ENCODE measurements at regions not wholly inside any gene's neighbourhood (a gene's known extent, or its start where the extent isn't known, plus 50 kb on each side); places are given as distances from the start of the nearest gene placed in this dataset.
"Not testable (repeated sequence)": the region's sequence is repeated elsewhere in the genome, so short reads cannot be mapped to it uniquely, and the experiment has no call there.

DNA sequence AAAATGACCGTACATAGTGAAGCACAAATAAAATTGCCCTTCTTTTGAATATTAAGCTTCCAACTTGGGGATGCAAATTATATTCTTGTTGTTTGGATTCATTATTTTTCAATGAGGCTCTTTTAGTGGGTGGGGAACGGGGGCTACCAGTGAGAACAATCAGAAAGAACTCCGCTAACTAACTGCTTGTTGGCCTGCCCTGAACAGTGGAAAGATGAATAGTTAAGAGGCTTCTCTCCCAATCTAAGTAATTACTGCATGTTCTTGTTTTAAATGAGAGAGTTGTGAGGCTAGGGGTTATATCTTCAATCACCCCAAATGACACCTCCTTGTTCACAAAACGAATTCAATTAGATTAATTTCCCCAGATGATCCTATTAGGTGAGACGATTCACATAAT lies 322.0 kb downstream of the FAT3 start:
- no peak for DNase-seq

- DNase-seq, result no peak
Observed at GRCh38 chr11:92550411-92550810, 325.8 kb downstream of the FAT3 start.

- DNase-seq, result no peak
Observed at GRCh38 chr11:92550871-92551270, 326.3 kb downstream of the FAT3 start.

GRCh38 chr11:92552942-92553341 lies 328.3 kb downstream of the FAT3 start:
- no peak for DNase-seq

DNA sequence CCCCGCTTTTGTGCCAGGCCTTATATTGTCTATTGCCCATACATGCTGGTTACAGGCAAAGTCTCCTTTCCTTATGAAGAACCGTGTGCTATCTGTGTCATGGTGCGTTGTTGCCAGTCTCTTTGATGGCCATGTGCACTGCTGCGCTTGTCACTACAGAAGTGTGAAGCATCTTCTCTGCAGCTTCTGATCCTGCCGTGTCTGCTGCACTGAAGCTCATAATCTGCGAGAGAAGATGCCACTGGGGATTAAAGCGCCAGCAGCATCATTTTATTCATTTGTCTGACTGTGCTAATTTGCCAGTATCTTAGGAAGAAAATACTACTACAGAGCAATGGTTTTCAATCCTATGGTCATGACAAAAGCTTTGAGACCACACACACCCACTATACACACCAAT lies 330.1 kb downstream of the FAT3 start:
- DNase-seq, result no peak

GRCh38 chr11:92556431-92556830 lies 331.8 kb downstream of the FAT3 start:
- DNase-seq, result no peak

DNA sequence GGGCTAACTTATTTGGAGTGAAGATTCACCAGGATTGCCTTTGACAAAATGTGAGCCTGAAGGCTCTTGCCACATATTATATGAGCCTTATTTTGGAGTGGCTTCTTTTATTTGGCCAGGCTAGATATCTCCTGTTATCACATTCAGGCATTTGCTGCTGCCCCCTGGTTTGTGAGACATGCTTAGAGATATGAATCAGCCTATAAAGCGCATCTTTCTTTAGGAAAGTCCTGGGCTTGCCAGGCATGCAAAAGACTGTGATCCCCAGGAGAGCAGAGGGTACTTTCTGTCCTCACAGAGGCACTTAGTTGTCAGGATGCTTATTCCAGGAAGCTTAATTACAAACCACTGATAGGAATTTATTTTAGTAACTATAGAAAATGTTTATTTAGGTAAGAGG lies 333.3 kb downstream of the FAT3 start:
- DNase-seq, result no peak

DNA sequence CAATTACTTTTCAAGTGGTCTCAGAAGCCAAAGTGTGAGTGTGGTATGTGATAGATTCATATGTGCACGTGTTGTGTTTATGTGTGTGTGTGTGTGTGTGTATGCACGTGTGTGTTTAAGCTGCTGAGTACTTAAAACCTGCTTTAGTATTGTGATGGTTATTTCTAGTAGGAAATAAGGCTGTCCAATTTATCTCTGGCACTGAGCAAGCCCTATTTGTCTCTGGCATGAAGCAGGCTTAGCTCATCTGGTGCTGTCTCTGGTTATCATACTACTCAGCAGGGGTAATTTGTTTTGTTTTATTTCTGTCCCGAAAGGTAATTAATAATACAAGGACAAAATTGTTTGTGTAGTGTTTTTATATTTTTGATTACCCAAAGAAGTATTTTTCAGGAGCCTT lies 333.7 kb downstream of the FAT3 start:
- DNase-seq, result no peak

DNA sequence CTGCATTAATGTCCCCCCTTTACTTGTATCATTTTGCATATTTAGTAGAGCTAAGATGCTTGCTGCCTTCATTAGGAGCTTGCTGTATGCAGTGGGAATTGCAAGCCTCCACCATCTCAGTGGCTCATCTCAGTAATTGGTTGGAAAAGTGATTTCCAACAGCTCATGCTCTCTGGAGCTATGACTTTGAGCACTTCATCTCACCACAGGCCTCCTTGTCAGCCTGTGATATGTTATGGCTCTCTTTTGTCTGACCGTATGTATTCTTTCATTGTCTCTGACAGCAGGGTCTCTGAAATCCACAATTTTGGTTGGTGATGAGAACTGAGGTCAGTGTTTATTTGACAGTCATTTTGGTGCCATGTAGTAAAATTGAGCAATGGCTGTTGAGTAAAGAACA lies 345.1 kb downstream of the FAT3 start:
- DNase-seq, result no peak

DNA sequence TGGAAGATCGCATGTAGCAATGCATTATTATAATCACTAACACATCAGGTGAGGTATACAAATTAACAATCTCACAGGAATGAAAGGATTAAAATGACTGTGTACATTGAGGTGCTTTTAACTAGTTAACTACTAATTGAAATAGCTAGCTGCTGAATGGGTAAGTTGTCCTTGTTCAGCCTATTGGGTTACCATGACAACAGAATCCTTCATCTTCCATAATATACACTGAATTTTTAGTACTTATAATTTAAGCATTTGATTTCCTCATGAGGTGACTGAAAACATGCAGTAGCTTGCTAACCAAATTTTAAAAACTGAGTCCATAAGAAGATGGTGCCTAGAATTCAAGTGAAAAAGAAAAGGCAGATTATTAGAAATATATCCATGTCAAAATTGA lies 347.9 kb downstream of the FAT3 start:
- no peak for DNase-seq

DNA sequence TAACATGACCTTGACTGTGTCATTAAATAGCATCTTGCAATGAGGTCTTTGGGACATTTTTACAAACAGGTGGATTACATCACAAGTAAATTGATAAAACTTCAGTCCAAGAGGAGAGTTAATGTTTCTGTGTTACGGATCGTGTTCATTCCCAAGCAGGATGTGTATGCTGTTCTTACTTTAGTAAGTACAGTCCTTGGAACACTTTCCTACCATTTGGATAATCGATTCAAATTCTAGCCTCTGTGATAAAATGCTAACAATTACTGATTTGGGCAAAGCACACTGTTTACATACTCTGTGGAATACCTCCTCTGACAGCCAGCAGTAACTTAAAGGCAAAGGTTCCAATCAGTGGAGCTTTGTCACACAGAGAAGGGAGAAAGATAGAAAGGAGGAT lies 351.7 kb downstream of the FAT3 start:
- no peak for DNase-seq

- no peak for DNase-seq
Observed at GRCh38 chr11:92580908-92581307, 356.3 kb downstream of the FAT3 start.

- DNase-seq, result no peak
Observed at GRCh38 chr11:92588393-92588792, 363.8 kb downstream of the FAT3 start.

DNA sequence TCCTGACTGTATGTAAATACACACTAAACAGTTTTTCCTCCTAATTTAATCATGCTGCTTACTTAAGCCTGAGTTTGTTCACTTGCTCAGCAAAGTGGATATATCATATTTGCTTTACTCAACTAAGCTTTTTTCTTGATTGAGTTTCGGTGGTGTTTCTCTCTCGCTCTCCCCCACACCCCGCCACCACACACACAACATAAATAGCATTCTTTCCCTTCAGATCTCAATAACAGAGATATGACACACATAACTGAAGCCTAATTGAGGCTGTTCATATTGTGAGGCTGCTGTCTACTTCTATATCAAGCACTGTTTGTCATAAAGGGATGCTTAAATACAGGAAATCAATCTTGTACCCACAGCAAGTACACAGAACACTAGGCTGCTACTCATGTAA lies 364.9 kb downstream of the FAT3 start:
- no peak for DNase-seq

DNA sequence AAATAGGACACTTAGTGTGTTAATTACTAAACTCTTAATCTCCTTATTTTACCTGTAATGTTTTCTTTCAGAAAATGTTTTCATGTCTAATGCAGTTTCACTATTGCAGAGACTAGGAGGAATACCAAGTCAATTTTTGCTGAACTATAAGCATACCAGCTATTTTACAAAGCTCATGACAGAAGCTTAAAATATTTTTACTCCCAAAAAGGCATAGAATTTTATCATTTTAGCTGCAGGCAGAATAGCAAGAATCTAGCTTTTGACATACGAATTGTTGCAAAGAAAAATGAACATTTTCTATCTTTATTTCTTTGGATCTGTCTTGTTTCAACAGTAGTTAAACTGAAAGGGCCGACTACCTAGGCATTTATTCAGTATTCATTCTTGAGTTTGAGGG lies 366.9 kb downstream of the FAT3 start:
- DNase-seq, result no peak

- no peak for DNase-seq
Observed at GRCh38 chr11:92594251-92594650, 369.6 kb downstream of the FAT3 start.

- DNase-seq, result no peak
Observed at GRCh38 chr11:92595052-92595451, 370.4 kb downstream of the FAT3 start.

DNA sequence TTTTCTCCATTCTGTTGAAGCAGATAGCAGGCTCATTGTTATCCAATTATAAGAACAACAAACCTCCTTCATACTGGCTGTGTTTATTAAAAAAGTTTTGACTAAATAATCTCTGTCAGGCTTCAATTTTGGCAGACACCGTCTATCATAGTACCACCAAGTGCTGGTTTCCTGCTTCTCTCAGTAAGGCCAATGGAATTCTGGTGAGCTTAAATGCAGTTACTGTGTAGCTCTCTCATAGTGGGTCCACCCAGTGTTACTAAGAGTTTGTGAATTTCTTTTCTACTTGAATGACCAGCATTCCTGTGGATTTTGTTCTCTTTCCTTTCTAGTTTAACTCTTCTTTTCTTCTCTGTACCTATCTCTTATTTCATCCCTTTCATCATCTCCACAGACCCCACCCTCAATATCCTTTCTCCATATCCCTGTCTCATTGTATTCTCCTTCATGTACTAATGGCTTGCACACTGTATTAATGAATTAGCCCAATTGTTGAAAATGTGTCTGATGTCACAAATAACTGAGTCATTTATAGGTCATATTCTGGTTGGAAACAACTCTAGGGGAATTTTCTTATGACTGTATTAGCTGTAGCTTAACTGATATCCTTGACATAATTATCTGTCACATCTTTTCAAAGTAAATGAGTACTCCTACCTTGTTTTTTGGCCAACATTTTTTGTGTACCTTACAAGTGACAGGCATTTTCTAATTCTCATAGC lies 372.1 kb downstream of the FAT3 start:
- DNase-seq, result no peak

DNA sequence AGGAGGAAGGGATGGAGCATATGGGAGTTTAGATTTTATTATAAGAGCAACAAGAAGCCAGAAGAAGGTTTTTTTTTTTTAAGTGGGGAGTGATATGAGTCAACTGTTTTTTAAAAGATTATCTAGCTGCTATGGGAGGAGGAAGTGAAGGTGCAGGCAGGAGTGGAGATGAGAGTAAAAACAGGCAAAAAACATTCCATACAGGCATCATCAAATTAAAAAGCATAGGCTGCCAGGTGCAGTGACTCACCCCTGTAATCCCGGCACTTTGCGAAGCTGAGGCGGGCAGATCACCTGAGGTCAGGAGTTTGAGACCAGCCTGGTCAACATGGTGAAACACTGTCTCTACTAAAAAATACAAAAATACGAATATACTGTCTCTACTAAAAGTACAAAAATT lies 368.4 kb upstream of the MTNR1B start:
- no peak for DNase-seq

DNA sequence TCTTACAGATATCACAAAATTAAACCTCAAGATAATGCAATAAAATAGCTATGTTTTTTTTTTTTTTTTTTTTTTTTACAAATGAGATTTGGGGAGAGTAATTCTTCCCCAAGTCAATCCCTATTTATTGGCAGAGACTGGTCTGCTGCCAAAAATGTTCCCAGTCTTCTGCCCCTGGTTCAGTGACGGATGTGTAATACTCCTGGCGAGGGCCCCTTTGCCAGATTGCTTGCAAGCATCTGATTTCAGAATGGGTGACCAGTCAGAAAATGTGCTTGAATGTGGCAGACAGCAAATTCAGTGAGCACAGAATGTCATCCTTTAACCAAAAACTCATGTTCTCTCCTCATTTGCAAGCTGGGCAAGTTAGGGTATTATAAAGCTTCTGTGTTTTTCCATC lies 363.8 kb upstream of the MTNR1B start:
- no peak for DNase-seq

GRCh38 chr11:92607969-92608722 lies 361.3 kb upstream of the MTNR1B start:
- DNase-seq, result no peak

GRCh38 chr11:92611157-92611556 lies 358.3 kb upstream of the MTNR1B start:
- DNase-seq, result no peak

DNA sequence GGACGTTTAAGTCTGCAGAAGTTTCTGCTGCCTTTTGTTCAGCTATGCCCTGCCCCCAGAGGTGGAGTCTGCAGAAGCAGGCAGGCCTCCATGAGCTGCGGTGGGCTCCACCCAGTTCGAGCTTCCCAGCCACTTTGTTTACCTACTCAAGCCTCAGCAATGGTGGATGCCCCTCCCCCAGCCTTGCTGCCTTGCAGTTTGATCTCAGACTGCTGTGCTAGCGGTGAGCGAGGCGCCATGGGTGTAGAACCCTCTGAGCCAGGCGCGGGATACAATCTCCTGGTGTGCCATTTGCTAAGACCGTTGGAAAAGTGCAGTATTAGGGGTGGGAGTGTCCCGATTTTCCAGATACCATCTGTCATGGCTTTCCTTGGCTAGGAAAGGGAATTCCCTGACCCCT lies 351.4 kb upstream of the MTNR1B start:
- not testable (repeated sequence) for DNase-seq

- no peak for DNase-seq
Observed at GRCh38 chr11:92623055-92623454, 346.4 kb upstream of the MTNR1B start.

- DNase-seq, result no peak
Observed at GRCh38 chr11:92625894-92626293, 343.6 kb upstream of the MTNR1B start.
